ENCODE measurements at regions not wholly inside any gene's neighbourhood (a gene's known extent, or its start where the extent isn't known, plus 50 kb on each side); places are given as distances from the start of the nearest gene placed in this dataset.

- no peak for TF ChIP-seq CTCF (IDR thresholded peaks at IDR 0.05; ENCODE audit: insufficient read depth, low read depth, low read length)
- TF ChIP-seq EZH2 (IDR thresholded peaks at IDR 0.05; ENCODE audit: insufficient read depth, low read length): no peak
Measured at GRCh38 chr14:99033951-99034350, 238.0 kb downstream of the BCL11B start.

Data from astrocyte (in vitro differentiated cells and primary cell).